Fibroblast of the aortic adventitia (primary cell): ENCODE measurements at regions not wholly inside any gene's neighbourhood (a gene's known extent, or its start where the extent isn't known, plus 50 kb on each side); places are given as distances from the start of the nearest gene placed in this dataset.

Source experiments
- DNase-seq: peaks from one replicate; pipeline ENCODE4 v3.0.0-alpha.2; 2010; ENCODE audit warnings: low read depth
- H3K4me3 ChIP-seq: 2 replicates; pipeline ENCODE4 v1.5.1; 2011; ENCODE audit warnings: low read depth, mild to moderate bottlenecking, control low read depth, low read length, moderate library complexity
- CTCF ChIP-seq: IDR thresholded peaks from 2 replicates; pipeline ENCODE4 v1.5.1; 2011; ENCODE audit warnings: mild to moderate bottlenecking, low read length, control low read depth, inconsistent platforms; ENCODE audit not compliant: insufficient read depth

GRCh38 chr11:134882141-134882540 is 470.1 kb upstream of the B3GAT1 start:
- no peak for DNase-seq
- no peak for TF ChIP-seq CTCF
- no peak overlapping the region for H3K4me3 ChIP-seq

- H3K4me3 ChIP-seq, result no peak overlapping the region
- no peak for DNase-seq
- TF ChIP-seq CTCF, result no peak
Measured at GRCh38 chr11:134880788-134881187, 468.7 kb upstream of the B3GAT1 start.

- TF ChIP-seq CTCF, result no peak
- no peak overlapping the region for H3K4me3 ChIP-seq
- no peak for DNase-seq
Measured at GRCh38 chr11:134879931-134880330, 467.9 kb upstream of the B3GAT1 start.

GRCh38 chr11:134879341-134879740 is 467.3 kb upstream of the B3GAT1 start:
- no peak for TF ChIP-seq CTCF
- H3K4me3 ChIP-seq, result no peak overlapping the region
- DNase-seq, result no peak

GRCh38 chr11:134878785-134879184 is 466.7 kb upstream of the B3GAT1 start:
- TF ChIP-seq CTCF, result no peak
- no peak overlapping the region for H3K4me3 ChIP-seq
- no peak for DNase-seq

- H3K4me3 ChIP-seq, result no peak overlapping the region
- TF ChIP-seq CTCF, result no peak
- no peak for DNase-seq
Measured at GRCh38 chr11:134876226-134876625, 464.2 kb upstream of the B3GAT1 start.

- TF ChIP-seq CTCF, result no peak
- DNase-seq, result no peak
- H3K4me3 ChIP-seq, result no peak overlapping the region
Measured at GRCh38 chr11:134866981-134867675, 455.1 kb upstream of the B3GAT1 start.
